K562 (cell line): ENCODE measurements at regions not wholly inside any gene's neighbourhood (a gene's known extent, or its start where the extent isn't known, plus 50 kb on each side); places are given as distances from the start of the nearest gene placed in this dataset.
A peak's percentile ranks its signal among the peaks of the same experiment; 100 is the strongest.

ENCODE experiments used
- CTCFL ChIP-seq: IDR thresholded peaks from 2 replicates; pipeline ENCODE4 v1.6.1; 2011; ENCODE audit warnings: borderline replicate concordance, low read depth, mild to moderate bottlenecking, moderate library complexity, low read length; ENCODE audit not compliant: insufficient read depth, poor library complexity, severe bottlenecking
- DACH1 ChIP-seq: fragments of 450-650 bp; IDR thresholded peaks from 2 replicates; pipeline ENCODE4 v1.6.1; 2018; ENCODE audit not compliant: partially characterized antibody
- ESRRA ChIP-seq: fragments of 450-650 bp; IDR thresholded peaks from 2 replicates; pipeline ENCODE4 v1.6.1; 2014; ENCODE audit warnings: low read depth, mild to moderate bottlenecking, moderate library complexity, borderline replicate concordance
- YY1 ChIP-seq, 3 experiments: IDR thresholded peaks; 2 replicates each; pipeline ENCODE4 v1.6.1; 2011; ENCODE audit warnings: low read length in 2 of 3, mild to moderate bottlenecking in 2 of 3, moderate library complexity in 2 of 3, borderline replicate concordance in 1 of 3, control low read depth in 1 of 3, low read depth in 1 of 3; ENCODE audit not compliant: insufficient read depth in 3 of 3, insufficient replicate concordance in 2 of 3, control insufficient read depth in 1 of 3, insufficient read length in 1 of 3; ENCODE audit errors: extremely low read depth in 1 of 3
- ZBTB40 ChIP-seq, 2 experiments: fragments of 450-650 bp in 1 of 2; sonication (generic) in 1 of 2; formaldehyde crosslinking in 1 of 2; IDR thresholded peaks; 2 replicates each; pipeline versions ENCODE4 v1.7.1 to v1.9.0; 2016 to 2022; ENCODE audit warnings: inconsistent platforms in 1 of 2, mild to moderate bottlenecking in 1 of 2, missing genetic modification reagents in 1 of 2
- ZNF12 ChIP-seq: sonication (generic); formaldehyde crosslinking; IDR thresholded peaks from 2 replicates; pipeline ENCODE4 v1.4.0; 2020; ENCODE audit warnings: mild to moderate bottlenecking, missing genetic modification reagents
- ZNF24 ChIP-seq: fragments of 450-650 bp; IDR thresholded peaks from 2 replicates; pipeline ENCODE4 v1.6.1; 2016
- ZNF277 ChIP-seq: fragments of 250-450 bp; sonication (Bioruptor Pico); IDR thresholded peaks from 2 replicates; pipeline ENCODE4 v1.8.0; 2022; ENCODE audit warnings: inconsistent platforms, mild to moderate bottlenecking, moderate library complexity, borderline replicate concordance
- ZNF639 ChIP-seq, 2 experiments: fragments of 200-800 bp in 1 of 2; sonication (Bioruptor generic) in 1 of 2; sonication (generic) in 1 of 2; formaldehyde crosslinking in 1 of 2; IDR thresholded peaks in 1 of 2; conservative IDR thresholded peaks in 1 of 2; 2 replicates each; pipeline versions ENCODE4 v1.5.0 to v1.6.1; 2016 to 2020; ENCODE audit warnings: missing compliant biosample characterization in 1 of 2, missing genetic modification characterization in 1 of 2, missing genetic modification reagents in 1 of 2

- no peak for TF ChIP-seq YY1 (IDR thresholded peaks at IDR 0.05; ENCODE audit: borderline replicate concordance in 1 of 3, control insufficient read depth in 1 of 3, extremely low read depth in 1 of 3, insufficient read depth in 3 of 3, insufficient read length in 1 of 3, insufficient replicate concordance in 2 of 3, low read depth in 1 of 3, low read length in 2 of 3)
- TF ChIP-seq ZNF639 (CRISPR knock-in tag; conservative IDR thresholded peaks at IDR 0.05 in 1 of 2, IDR thresholded peaks at IDR 0.05 in 1 of 2), result peak in 1 of 2 experiments; percentile 63; a peak in 1 of 4 replicates
- no peak for TF ChIP-seq ZNF277
- no peak for TF ChIP-seq ZNF24
- no peak for TF ChIP-seq ESRRA
- TF ChIP-seq ZBTB40 (IDR thresholded peaks at IDR 0.05), result no peak
- no peak for TF ChIP-seq ZBTB40 (CRISPR knock-in tag; IDR thresholded peaks at IDR 0.05)
- no peak for TF ChIP-seq ZNF12
- TF ChIP-seq CTCFL, result no peak
- TF ChIP-seq DACH1, result peak; percentile 56
Measured at GRCh38 chr18:62450546-62451410, 72.0 kb upstream of the ZCCHC2 start (continued).
